ENCODE measurements at regions not wholly inside any gene's neighbourhood (a gene's known extent, or its start where the extent isn't known, plus 50 kb on each side); places are given as distances from the start of the nearest gene placed in this dataset.

DNA sequence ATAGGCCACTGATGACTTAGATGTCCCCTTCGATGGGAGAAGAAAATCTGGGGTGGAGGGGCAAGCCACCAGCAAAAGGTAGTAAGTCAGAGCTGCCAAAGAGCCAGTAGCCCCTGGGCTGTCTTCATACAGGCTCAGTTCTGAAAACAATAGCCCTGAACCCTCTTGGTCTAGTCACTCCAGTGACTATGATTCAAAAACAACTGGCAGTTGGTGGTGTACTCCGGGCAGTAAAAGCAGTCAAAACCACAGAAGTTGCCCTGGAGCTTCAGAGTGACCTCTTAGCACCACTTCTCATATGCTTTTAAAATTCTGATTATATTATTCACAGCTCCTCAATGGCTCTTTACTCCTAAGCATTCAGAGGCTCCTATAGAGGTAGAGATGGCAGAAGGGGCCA is 164.3 kb upstream of the MAMLD1 start:
- TF ChIP-seq POLR2AphosphoS5 (IDR thresholded peaks at IDR 0.05): no peak
- TF ChIP-seq, protein P1, sequence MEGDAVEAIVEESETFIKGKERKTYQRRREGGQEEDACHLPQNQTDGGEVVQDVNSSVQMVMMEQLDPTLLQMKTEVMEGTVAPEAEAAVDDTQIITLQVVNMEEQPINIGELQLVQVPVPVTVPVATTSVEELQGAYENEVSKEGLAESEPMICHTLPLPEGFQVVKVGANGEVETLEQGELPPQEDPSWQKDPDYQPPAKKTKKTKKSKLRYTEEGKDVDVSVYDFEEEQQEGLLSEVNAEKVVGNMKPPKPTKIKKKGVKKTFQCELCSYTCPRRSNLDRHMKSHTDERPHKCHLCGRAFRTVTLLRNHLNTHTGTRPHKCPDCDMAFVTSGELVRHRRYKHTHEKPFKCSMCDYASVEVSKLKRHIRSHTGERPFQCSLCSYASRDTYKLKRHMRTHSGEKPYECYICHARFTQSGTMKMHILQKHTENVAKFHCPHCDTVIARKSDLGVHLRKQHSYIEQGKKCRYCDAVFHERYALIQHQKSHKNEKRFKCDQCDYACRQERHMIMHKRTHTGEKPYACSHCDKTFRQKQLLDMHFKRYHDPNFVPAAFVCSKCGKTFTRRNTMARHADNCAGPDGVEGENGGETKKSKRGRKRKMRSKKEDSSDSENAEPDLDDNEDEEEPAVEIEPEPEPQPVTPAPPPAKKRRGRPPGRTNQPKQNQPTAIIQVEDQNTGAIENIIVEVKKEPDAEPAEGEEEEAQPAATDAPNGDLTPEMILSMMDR (IDR thresholded peaks at IDR 0.05): no peak
- TF ChIP-seq POLR2A (IDR thresholded peaks at IDR 0.05): no peak
- no peak for TF ChIP-seq EP300 (IDR thresholded peaks at IDR 0.05)
